SK-N-SH (cell line): ENCODE measurements at regions not wholly inside any gene's neighbourhood (a gene's known extent, or its start where the extent isn't known, plus 50 kb on each side); places are given as distances from the start of the nearest gene placed in this dataset.

ENCODE experiments used
- CTCF ChIA-PET: fragments of 300-600, 350-600 bp; formaldehyde crosslinking; extraction: SDS; loops from one replicate; lab custom pipeline; 2021; lab: Yijun Ruan, JAX
- POLR2A ChIA-PET: fragments of 350-600 bp; sonication (Branson Sonifier 250); formaldehyde crosslinking; extraction: SDS; loops from one replicate; lab custom pipeline; 2020; ENCODE audit warnings: antibody characterized with exemption, inconsistent platforms; lab: Yijun Ruan, JAX
- DNase-seq: peaks from one replicate; pipeline ENCODE4 v3.0.0; 2012
- H2AFZ ChIP-seq: fragments of 200-600 bp; sonication (generic); 2 replicates; pipeline ENCODE4 v1.8.1; 2016; ENCODE audit warnings: antibody characterized with exemption, mild to moderate bottlenecking, low read depth
- H3F3A ChIP-seq: fragments of 200-600 bp; sonication (generic); replicated peaks from 2 replicates; pipeline ENCODE3; 2016; ENCODE audit warnings: antibody characterized with exemption, mild to moderate bottlenecking; ENCODE audit not compliant: insufficient read depth
- H3K27ac ChIP-seq, 2 experiments: fragments of 200-500 bp in 1 of 2; fragments of 200-600 bp in 1 of 2; sonication (Bioruptor generic) in 1 of 2; sonication (generic), shearing (Covaris generic) in 1 of 2; 2 replicates each; pipeline versions ENCODE4 v1.5.1 to v1.6.1; 2014 to 2016; ENCODE audit warnings: low read depth in 2 of 2, inconsistent platforms in 1 of 2, low read length in 1 of 2, mild to moderate bottlenecking in 1 of 2, mixed read lengths in 1 of 2
- H3K27me3 ChIP-seq: fragments of 200-600 bp; sonication (generic), shearing (Covaris generic); 2 replicates; pipeline ENCODE4 v1.6.1; 2016; ENCODE audit warnings: mixed run types; ENCODE audit not compliant: insufficient read depth
- H3K36me3 ChIP-seq, 2 experiments: fragments of 200-500 bp in 1 of 2; fragments of 200-600 bp in 1 of 2; sonication (Bioruptor generic) in 1 of 2; sonication (generic) in 1 of 2; replicated peaks in 1 of 2; 2 replicates each; pipeline versions ENCODE3 to v1.5.1; 2014 to 2016; ENCODE audit warnings: low read length in 1 of 2, mild to moderate bottlenecking in 1 of 2; ENCODE audit not compliant: insufficient read depth in 2 of 2, control insufficient read depth in 1 of 2
- H3K4me1 ChIP-seq, 2 experiments: fragments of 200-500 bp in 1 of 2; fragments of 200-600 bp in 1 of 2; sonication (Bioruptor generic) in 1 of 2; sonication (generic), shearing (Covaris generic) in 1 of 2; 2 replicates each; pipeline versions ENCODE4 v1.5.1 to v1.6.1; 2014 to 2016; ENCODE audit warnings: low read depth in 1 of 2, low read length in 1 of 2, mixed run types in 1 of 2; ENCODE audit not compliant: insufficient read depth in 2 of 2, control insufficient read depth in 1 of 2
- H3K4me2 ChIP-seq: fragments of 200-600 bp; sonication (generic), shearing (Covaris generic); 2 replicates; pipeline ENCODE4 v1.6.1; 2017; ENCODE audit warnings: mixed run types
- H3K4me3 ChIP-seq, 2 experiments: fragments of 200-500 bp in 1 of 2; fragments of 200-600 bp in 1 of 2; sonication (Bioruptor generic) in 1 of 2; sonication (generic), shearing (Covaris generic) in 1 of 2; 2 replicates each; pipeline versions ENCODE4 v1.5.1 to v1.8.1; 2014 to 2016; ENCODE audit warnings: low read depth in 2 of 2, inconsistent platforms in 1 of 2, low read length in 1 of 2, mild to moderate bottlenecking in 1 of 2, mixed read lengths in 1 of 2, moderate library complexity in 1 of 2
- H3K79me2 ChIP-seq: fragments of 200-600 bp; sonication (generic); 2 replicates; pipeline ENCODE4 v1.8.1; 2017; ENCODE audit warnings: mild to moderate bottlenecking; ENCODE audit not compliant: insufficient read depth
- H3K9ac ChIP-seq: fragments of 200-600 bp; sonication (generic); 2 replicates; pipeline ENCODE4 v1.6.1; 2017; ENCODE audit warnings: mixed run types
- H3K9me2 ChIP-seq: fragments of 200-600 bp; sonication (generic); 2 replicates; pipeline ENCODE4 v1.6.1; 2017; ENCODE audit warnings: mixed run types
- H3K9me3 ChIP-seq: fragments of 200-600 bp; sonication (generic); 2 replicates; pipeline ENCODE4 v1.6.1; 2017; ENCODE audit warnings: mixed run types, mild to moderate bottlenecking, moderate library complexity
- H4K20me1 ChIP-seq: fragments of 200-600 bp; sonication (generic); 2 replicates; pipeline ENCODE4 v1.6.1; 2017; ENCODE audit warnings: mild to moderate bottlenecking, mixed run types; ENCODE audit not compliant: insufficient read depth
- CHD2 ChIP-seq: fragments of 150-350 bp; IDR thresholded peaks from 2 replicates; pipeline ENCODE4 v1.6.1; 2018; ENCODE audit warnings: low read length; ENCODE audit not compliant: partially characterized antibody
- EZH2phosphoT487 ChIP-seq: fragments of 200-600 bp; sonication (generic); IDR thresholded peaks from 2 replicates; pipeline ENCODE4 v1.6.1; 2017; ENCODE audit warnings: low read depth, mixed run types, mild to moderate bottlenecking, antibody characterized with exemption, moderate library complexity, borderline replicate concordance
- GATA2 ChIP-seq: sonication (generic); formaldehyde crosslinking; IDR thresholded peaks from 2 replicates; pipeline ENCODE4 v1.5.0; 2020; ENCODE audit warnings: mild to moderate bottlenecking, missing genetic modification reagents
- IRF3 ChIP-seq: fragments of 150-350 bp; IDR thresholded peaks from 2 replicates; pipeline ENCODE4 v1.6.1; 2016; ENCODE audit warnings: mild to moderate bottlenecking, low read depth, low read length
- JUND ChIP-seq: IDR thresholded peaks from 2 replicates; pipeline ENCODE4 v1.4.0; 2012
- MAX ChIP-seq: IDR thresholded peaks from 2 replicates; pipeline ENCODE4 v1.4.0; 2012; ENCODE audit warnings: low read depth
- MXI1 ChIP-seq: IDR thresholded peaks from 2 replicates; pipeline ENCODE4 v1.6.1; 2012; ENCODE audit warnings: mild to moderate bottlenecking, low read depth, low read length, improper control_type of control experiment
- RFX5 ChIP-seq: IDR thresholded peaks from 2 replicates; pipeline ENCODE4 v1.6.1; 2012; ENCODE audit warnings: mild to moderate bottlenecking, improper control_type of control experiment, low read length
- TAF1 ChIP-seq: IDR thresholded peaks from 2 replicates; pipeline ENCODE4 v1.6.1; 2012; ENCODE audit warnings: low read depth, mild to moderate bottlenecking, low read length, moderate library complexity, borderline replicate concordance
- TEAD4 ChIP-seq: IDR thresholded peaks from 2 replicates; pipeline ENCODE4 v1.4.0; 2012; ENCODE audit warnings: mild to moderate bottlenecking, borderline replicate concordance; ENCODE audit not compliant: insufficient read depth
- YY1 ChIP-seq: IDR thresholded peaks from 2 replicates; pipeline ENCODE4 v1.4.0; 2012; ENCODE audit warnings: low read depth, mild to moderate bottlenecking
- WGBS: methylation state at CpG from one replicate; pipeline ENCODE4 v1.1.6; 2017; ENCODE audit warnings: low lambda C conversion rate; 5-methylcytosine and 5-hydroxymethylcytosine counted together

- Histone ChIP-seq H2AFZ (no peak overlapping the region), H3F3A (peaks cover 3% of the 10 kb centered on the region), H3K4me2 (no peak overlapping the region), H3K36me3 (no peaks in the 10 kb centered on the region), H3K79me2 (no peaks in the 10 kb centered on the region), H3K27me3 (no peaks in the 10 kb centered on the region), H3K9me2 (no peaks in the 10 kb centered on the region), H3K9me3 (no peaks in the 10 kb centered on the region), H3K9ac (no peak overlapping the region), H3K27ac (no peak overlapping the region), H3K4me3 (no peak overlapping the region), H3K4me1 (peaks cover 0 to 4% of the 10 kb centered on the region in 2 experiments; a peak in 1 of 4 replicates), H4K20me1 (no peaks in the 10 kb centered on the region)
- no peak for TF ChIP-seq GATA2 (CRISPR knock-in tag)
- no peak for TF ChIP-seq TAF1
- TF ChIP-seq EZH2phosphoT487 = no peak
- TF ChIP-seq YY1 = no peak
- TF ChIP-seq MAX = no peak
- no peak for TF ChIP-seq JUND
- TF ChIP-seq MXI1 = no peak
- no peak for TF ChIP-seq TEAD4
- TF ChIP-seq CHD2 = no peak
- ChIA-PET CTCF (no interaction called here), POLR2A (no interaction called here)
- WGBS = 74% methylated on average over 3 of the region's 3 CpGs
- no peak for DNase-seq
These were observed 358.5 kb upstream of the ANKRD30A start for GRCh38 chr10:36766940-36767339.

- WGBS = 87% methylated on average over 2 of the region's 2 CpGs
- peaks cover 3% of the 10 kb centered on the region for H3F3A ChIP-seq
- CTCF ChIA-PET = no interaction called here
- H3K9ac ChIP-seq = no peak overlapping the region
- no peak for DNase-seq
- H3K27ac ChIP-seq = no peak overlapping the region
- H3K9me3 ChIP-seq = no peaks in the 10 kb centered on the region
- no peak overlapping the region for H2AFZ ChIP-seq
- no peaks in the 10 kb centered on the region for H3K27me3 ChIP-seq
- H3K4me2 ChIP-seq = no peak overlapping the region
- H3K4me3 ChIP-seq = no peak overlapping the region
- no peaks in the 10 kb centered on the region for H3K36me3 ChIP-seq
- POLR2A ChIA-PET = no interaction called here
- peaks cover 0 to 4% of the 10 kb centered on the region in 2 experiments; a peak in 1 of 4 replicates for H3K4me1 ChIP-seq
- H3K79me2 ChIP-seq = no peaks in the 10 kb centered on the region
- H4K20me1 ChIP-seq = no peaks in the 10 kb centered on the region
- H3K9me2 ChIP-seq = no peaks in the 10 kb centered on the region
- TF ChIP-seq IRF3 = no peak
These were observed 359.0 kb upstream of the ANKRD30A start for GRCh38 chr10:36766415-36766810.

- no peak overlapping the region for H3K9ac ChIP-seq
- POLR2A ChIA-PET = no interaction called here
These were observed 359.5 kb upstream of the ANKRD30A start for GRCh38 chr10:36765782-36766414.

More at GRCh38 chr10:36765782-36766414, 359.5 kb upstream of the ANKRD30A start:
- Histone ChIP-seq H3K79me2 (no peaks in the 10 kb centered on the region), H3F3A (no peaks in the 10 kb centered on the region), H3K4me1 (peaks cover 0 to 4% of the 10 kb centered on the region in 2 experiments; a peak in 1 of 4 replicates), H3K27me3 (no peaks in the 10 kb centered on the region), H3K36me3 (no peaks in the 10 kb centered on the region), H2AFZ (no peak overlapping the region), H3K4me3 (no peak overlapping the region), H3K9me3 (no peaks in the 10 kb centered on the region), H3K27ac (no peak overlapping the region), H4K20me1 (no peaks in the 10 kb centered on the region)
- WGBS = 81% methylated on average over 2 of the region's 2 CpGs
- no peak for DNase-seq
- CTCF ChIA-PET = no interaction called here
- TF ChIP-seq MAX = no peak
- TF ChIP-seq RFX5 = no peak
- TF ChIP-seq, all 33 proteins: peak for 0
- Histone ChIP-seq H3K9me2 (no peaks in the 10 kb centered on the region), H3K4me2 (no peak overlapping the region)
